HepG2 (cell line): ENCODE measurements at regions not wholly inside any gene's neighbourhood (a gene's known extent, or its start where the extent isn't known, plus 50 kb on each side); places are given as distances from the start of the nearest gene placed in this dataset.

Source experiments
- ATAC-seq: fragments of 200-7000 bp; cut with Tn5 transposase; 3 replicates; pipeline ENCODE4 v1.9.1; 2020; ENCODE audit warnings: mild to moderate bottlenecking, moderate library complexity
- BruUV-seq: library from RNA; stranded (reverse); fragments of 400-500 nt; replicated peaks from 2 replicates; lab custom pipeline; 2021; lab: Mats Ljungman, UMichigan
- CTCF ChIA-PET: fragments of 300-600 bp; formaldehyde crosslinking; extraction: SDS; loops from one replicate; lab custom pipeline; 2021; ENCODE audit warnings: low total read pairs, inconsistent platforms, low intra/inter-chr PET ratio; lab: Yijun Ruan, JAX
- POLR2A ChIA-PET: fragments of 350-600 bp; sonication (Branson Sonifier 250); formaldehyde crosslinking; loops from one replicate; lab custom pipeline; 2020; ENCODE audit warnings: antibody characterized with exemption, inconsistent platforms; lab: Yijun Ruan, JAX
- DNase-seq: peaks from one replicate; pipeline ENCODE4 v3.0.0-alpha.2; 2015; ENCODE audit warnings: low spot score
- FAIRE-seq: peaks from 3 replicates; lab custom pipeline; 2011; peaks lifted over from hg19 to GRCh38; lab: Jason Lieb, UNC
- H2AFZ ChIP-seq: one replicate; pipeline ENCODE4 v1.6.1; 2011; ENCODE audit warnings: low read length, inconsistent platforms
- H3K27ac ChIP-seq: fragments of 300-600 bp; 3 replicates; pipeline ENCODE4 v1.8.0; 2011; ENCODE audit warnings: mixed run types, mild to moderate bottlenecking, mixed read lengths, low read length, inconsistent platforms; ENCODE audit not compliant: insufficient read depth; ENCODE audit errors: extremely low read length
- H3K27me3 ChIP-seq, 2 experiments: fragments of 200-600 bp in 1 of 2; 2 replicates in 1 of 2; 3 replicates in 1 of 2; pipeline versions ENCODE4 v1.6.0 to v1.8.0; 2011; ENCODE audit warnings: low read length in 2 of 2, mild to moderate bottlenecking in 2 of 2, moderate library complexity in 2 of 2, inconsistent platforms in 1 of 2; ENCODE audit not compliant: insufficient read depth in 2 of 2, control insufficient read depth in 1 of 2
- H3K36me3 ChIP-seq, 2 experiments: fragments of 200-600 bp in 1 of 2; replicated peaks in 1 of 2; 2 replicates in 1 of 2; 3 replicates in 1 of 2; pipeline versions ENCODE4 v1.5.1 to v1.8.0; 2011; ENCODE audit warnings: low read length in 2 of 2, inconsistent platforms in 1 of 2; ENCODE audit not compliant: insufficient read depth in 2 of 2, control insufficient read depth in 1 of 2
- H3K4me1 ChIP-seq: 2 replicates; pipeline ENCODE4 v1.5.1; 2012; ENCODE audit warnings: low read length, inconsistent platforms; ENCODE audit not compliant: insufficient read depth
- H3K4me2 ChIP-seq: 2 replicates; pipeline ENCODE4 v1.6.0; 2011; ENCODE audit warnings: low read depth, low read length, inconsistent platforms
- H3K4me3 ChIP-seq, 3 experiments: fragments of 200-600 bp in 1 of 3; sonication (generic), shearing (Covaris generic) in 1 of 3; replicated peaks in 1 of 3; 2 replicates each; pipeline ENCODE4 v1.5.1; 2011 to 2016; ENCODE audit warnings: low read length in 3 of 3, inconsistent platforms in 2 of 3, low read depth in 2 of 3, mild to moderate bottlenecking in 2 of 3, control low read depth in 1 of 3, mixed read lengths in 1 of 3; ENCODE audit not compliant: insufficient read depth in 1 of 3
- H3K79me2 ChIP-seq: one replicate; pipeline ENCODE4 v1.6.1; 2011; ENCODE audit warnings: low read length, inconsistent platforms; ENCODE audit not compliant: insufficient read depth
- H3K9ac ChIP-seq: 2 replicates; pipeline ENCODE4 v1.6.0; 2011; ENCODE audit warnings: mild to moderate bottlenecking, low read depth, low read length, inconsistent platforms; ENCODE audit not compliant: insufficient read depth
- H3K9me3 ChIP-seq: 2 replicates; pipeline ENCODE4 v1.5.1; 2012; ENCODE audit warnings: mild to moderate bottlenecking, low read length
- H4K20me1 ChIP-seq: 2 replicates; pipeline ENCODE4 v1.6.0; 2011; ENCODE audit warnings: inconsistent platforms, mild to moderate bottlenecking, low read length, moderate library complexity; ENCODE audit not compliant: insufficient read depth
- FOSL2 ChIP-seq: sonication (generic); formaldehyde crosslinking; IDR thresholded peaks from 2 replicates; pipeline ENCODE4 v1.4.0; 2020; ENCODE audit warnings: missing genetic modification reagents
- KAT8 ChIP-seq: IDR thresholded peaks from 2 replicates; pipeline ENCODE4 v1.6.1; 2016; ENCODE audit warnings: missing genetic modification reagents, missing compliant biosample characterization
- MED13 ChIP-seq: sonication (generic); formaldehyde crosslinking; IDR thresholded peaks from 2 replicates; pipeline ENCODE4 v1.5.0; 2020; ENCODE audit warnings: missing genetic modification reagents
- NR1H2 ChIP-seq: sonication (generic); formaldehyde crosslinking; IDR thresholded peaks from 2 replicates; pipeline ENCODE4 v1.8.1; 2022; ENCODE audit warnings: low read depth, missing genetic modification reagents, borderline replicate concordance
- PHF21A ChIP-seq: sonication (generic); formaldehyde crosslinking; IDR thresholded peaks from 2 replicates; pipeline ENCODE4 v1.5.0; 2020; ENCODE audit warnings: mild to moderate bottlenecking, missing genetic modification reagents
- RARG ChIP-seq: sonication (generic); formaldehyde crosslinking; IDR thresholded peaks from 2 replicates; pipeline ENCODE4 v1.4.0; 2020; ENCODE audit warnings: low read depth, mild to moderate bottlenecking, missing genetic modification reagents
- SMYD3 ChIP-seq: sonication (generic); formaldehyde crosslinking; IDR thresholded peaks from 2 replicates; pipeline ENCODE4 v1.8.1; 2023; ENCODE audit warnings: mild to moderate bottlenecking, missing genetic modification reagents
- TBP ChIP-seq: sonication (generic); formaldehyde crosslinking; IDR thresholded peaks from 2 replicates; pipeline ENCODE4 v1.5.0; 2020; ENCODE audit warnings: missing genetic modification reagents
- WIZ ChIP-seq: sonication (generic); formaldehyde crosslinking; IDR thresholded peaks from 2 replicates; pipeline ENCODE4 v1.5.1; 2020; ENCODE audit warnings: mild to moderate bottlenecking, missing genetic modification reagents
- ZNF138 ChIP-seq: sonication (generic); formaldehyde crosslinking; IDR thresholded peaks from 2 replicates; pipeline ENCODE4 v1.5.0; 2020; ENCODE audit warnings: mild to moderate bottlenecking, low read depth, missing genetic modification reagents
- ZNF350 ChIP-seq: sonication (generic); formaldehyde crosslinking; IDR thresholded peaks from 2 replicates; pipeline ENCODE4 v1.4.0; 2020; ENCODE audit warnings: mild to moderate bottlenecking, low read depth, missing genetic modification reagents, borderline replicate concordance
- WGBS: methylation state at CpG from one replicate; pipeline ENCODE4 v1.1.6; 2017; ENCODE audit warnings: low lambda C conversion rate; 5-methylcytosine and 5-hydroxymethylcytosine counted together
- in situ Hi-C: cut with HindIII; loops from 2 replicates; pipeline ENCODE4 v1.10.0; 2017; ENCODE audit warnings: low pct_unique_long_range_greater_than_20kb; ENCODE audit not compliant: extremely low pct_ligation_motif_present
- intact Hi-C: fragments of 100-400 bp; cut with micrococcal nuclease; formaldehyde crosslinking; loops from one replicate; pipeline ENCODE4 v1.10.0; 2022; ENCODE audit not compliant: unreplicated experiment
- TF ChIP-seq, protein P1 (sequence below): sonication (generic); formaldehyde crosslinking; IDR thresholded peaks from 2 replicates; pipeline ENCODE4 v1.4.0; 2020; ENCODE audit warnings: missing genetic modification reagents

DNA sequence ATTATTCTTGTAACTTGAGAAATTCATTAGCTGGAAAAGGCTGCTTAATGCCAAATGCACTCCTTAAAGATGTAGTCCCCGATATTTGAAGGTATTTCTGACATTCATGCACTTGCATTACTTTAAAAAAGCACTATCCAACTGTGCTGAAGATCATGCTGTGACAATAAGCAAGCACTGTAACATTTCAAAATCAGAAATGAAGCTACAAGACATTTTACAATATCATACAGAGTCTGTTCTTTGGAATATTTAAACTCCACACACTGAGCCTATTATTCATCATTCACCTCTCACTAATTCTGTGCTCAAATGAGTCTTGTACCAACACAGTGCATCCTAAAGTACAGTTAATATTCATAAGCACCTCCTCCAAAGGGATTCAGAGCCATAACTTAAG lies 413.2 kb downstream of the CETN3 start:
- H2AFZ ChIP-seq = no peak overlapping the region
- 3% methylated on average over 1 of the region's 1 CpG for WGBS
- CTCF ChIA-PET = no interaction called here
- FAIRE-seq (no peak), DNase-seq (no peak), ATAC-seq (no peak)
- H3K36me3 ChIP-seq = no peaks in the 10 kb centered on the region
- H3K9ac ChIP-seq = no peak overlapping the region
- no peak overlapping the region for H3K4me2 ChIP-seq
- H3K9me3 ChIP-seq = peaks cover 38% of the 10 kb centered on the region
- H3K4me3 ChIP-seq = no peak overlapping the region
- in situ Hi-C loops (no loop called here), intact Hi-C loops (no loop called here)
- no peaks in the 10 kb centered on the region for H4K20me1 ChIP-seq
- no peaks in the 10 kb centered on the region for H3K27me3 ChIP-seq
- POLR2A ChIA-PET = no interaction called here
- no peaks in the 10 kb centered on the region for H3K4me1 ChIP-seq
- TF ChIP-seq SMYD3 (CRISPR knock-in tag) (no peak), WIZ (no peak), NR1H2 (CRISPR knock-in tag) (no peak), FOSL2 (CRISPR knock-in tag) (no peak), MED13 (no peak), RARG (no peak), PHF21A (CRISPR knock-in tag) (no peak), ZNF138 (CRISPR knock-in tag) (no peak), KAT8 (no peak), ZNF350 (CRISPR knock-in tag) (no peak), TBP (CRISPR knock-in tag) (no peak)
- TF ChIP-seq, protein P1, sequence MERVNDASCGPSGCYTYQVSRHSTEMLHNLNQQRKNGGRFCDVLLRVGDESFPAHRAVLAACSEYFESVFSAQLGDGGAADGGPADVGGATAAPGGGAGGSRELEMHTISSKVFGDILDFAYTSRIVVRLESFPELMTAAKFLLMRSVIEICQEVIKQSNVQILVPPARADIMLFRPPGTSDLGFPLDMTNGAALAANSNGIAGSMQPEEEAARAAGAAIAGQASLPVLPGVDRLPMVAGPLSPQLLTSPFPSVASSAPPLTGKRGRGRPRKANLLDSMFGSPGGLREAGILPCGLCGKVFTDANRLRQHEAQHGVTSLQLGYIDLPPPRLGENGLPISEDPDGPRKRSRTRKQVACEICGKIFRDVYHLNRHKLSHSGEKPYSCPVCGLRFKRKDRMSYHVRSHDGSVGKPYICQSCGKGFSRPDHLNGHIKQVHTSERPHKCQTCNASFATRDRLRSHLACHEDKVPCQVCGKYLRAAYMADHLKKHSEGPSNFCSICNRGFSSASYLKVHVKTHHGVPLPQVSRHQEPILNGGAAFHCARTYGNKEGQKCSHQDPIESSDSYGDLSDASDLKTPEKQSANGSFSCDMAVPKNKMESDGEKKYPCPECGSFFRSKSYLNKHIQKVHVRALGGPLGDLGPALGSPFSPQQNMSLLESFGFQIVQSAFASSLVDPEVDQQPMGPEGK (CRISPR knock-in tag) = no peak
- BruUV-seq = no TSS peak
- H3K79me2 ChIP-seq = no peaks in the 10 kb centered on the region
- no peak overlapping the region for H3K27ac ChIP-seq
